Activated naive CD4-positive, alpha-beta T cell treated with anti-CD3 and anti-CD28 coated beads for 36 hours (primary cell): ENCODE measurements at regions not wholly inside any gene's neighbourhood (a gene's known extent, or its start where the extent isn't known, plus 50 kb on each side); places are given as distances from the start of the nearest gene placed in this dataset.

Source experiments
- CTCF ChIA-PET: fragments of 350-600 bp; sonication (Branson Sonifier 250); formaldehyde crosslinking; loops from one replicate; lab custom pipeline; 2021; ENCODE audit warnings: antibody characterized with exemption; lab: Charles Lee
- DNase-seq: peaks from one replicate; pipeline ENCODE4 v3.0.0-alpha.2; 2020
- H3K27ac Mint-ChIP-seq: one replicate; pipeline ENCODE4 v1.8.0; 2021; ENCODE audit warnings: mild to moderate bottlenecking, mixed read lengths
- H3K27me3 Mint-ChIP-seq: one replicate; pipeline ENCODE4 v1.8.0; 2021; ENCODE audit warnings: low read depth, mixed read lengths
- H3K36me3 Mint-ChIP-seq: one replicate; pipeline ENCODE4 v1.8.0; 2021; ENCODE audit warnings: low read depth, mixed read lengths
- H3K4me1 Mint-ChIP-seq: one replicate; pipeline ENCODE4 v1.8.0; 2021; ENCODE audit warnings: low read depth, mixed read lengths
- H3K4me3 Mint-ChIP-seq: one replicate; pipeline ENCODE4 v1.8.0; 2021; ENCODE audit warnings: mild to moderate bottlenecking, moderate library complexity, mixed read lengths
- H3K9me3 Mint-ChIP-seq: one replicate; pipeline ENCODE4 v1.8.0; 2021; ENCODE audit warnings: mixed read lengths
- intact Hi-C: fragments of 100-400 bp; cut with micrococcal nuclease; formaldehyde crosslinking; loops from one replicate; pipeline ENCODE4 v1.15.1; 2023

GRCh38 chr4:11748164-11748872 is 319.6 kb upstream of the HS3ST1 start:
- Mint-ChIP-seq H3K27me3 (peaks cover 22% of the 10 kb centered on the region), H3K9me3 (peaks cover 4% of the 10 kb centered on the region), H3K36me3 (peaks cover 2% of the 10 kb centered on the region), H3K4me1 (no peaks in the 10 kb centered on the region), H3K27ac (no peak overlapping the region), H3K4me3 (no peak overlapping the region)
- intact Hi-C loops: no loop called here
- CTCF ChIA-PET: no interaction called here
- DNase-seq: no peak

- CTCF ChIA-PET: no interaction called here
- Mint-ChIP-seq H3K27ac (no peak overlapping the region), H3K4me1 (no peaks in the 10 kb centered on the region)
Measured at GRCh38 chr4:11746734-11747133, 318.0 kb upstream of the HS3ST1 start.

GRCh38 chr4:11743976-11744375 is 315.3 kb upstream of the HS3ST1 start:
- Mint-ChIP-seq H3K27ac (no peak overlapping the region), H3K27me3 (peaks cover 9% of the 10 kb centered on the region), H3K9me3 (no peaks in the 10 kb centered on the region), H3K4me3 (no peak overlapping the region), H3K4me1 (no peaks in the 10 kb centered on the region), H3K36me3 (no peaks in the 10 kb centered on the region)
- CTCF ChIA-PET: no interaction called here
- DNase-seq: no peak
- intact Hi-C loops: no loop called here

More at GRCh38 chr4:11746734-11747133, 318.0 kb upstream of the HS3ST1 start:
- peaks cover 3% of the 10 kb centered on the region for H3K9me3 Mint-ChIP-seq
- H3K27me3 Mint-ChIP-seq: peaks cover 16% of the 10 kb centered on the region
- no peak overlapping the region for H3K4me3 Mint-ChIP-seq
- H3K36me3 Mint-ChIP-seq: no peaks in the 10 kb centered on the region
- no peak for DNase-seq
- intact Hi-C loops: no loop called here

- H3K27me3 Mint-ChIP-seq: peaks cover 12% of the 10 kb centered on the region
- intact Hi-C loops: no loop called here
- H3K9me3 Mint-ChIP-seq: no peaks in the 10 kb centered on the region
- CTCF ChIA-PET: no interaction called here
- H3K4me3 Mint-ChIP-seq: no peak overlapping the region
- H3K27ac Mint-ChIP-seq: no peak overlapping the region
- no peaks in the 10 kb centered on the region for H3K4me1 Mint-ChIP-seq
- H3K36me3 Mint-ChIP-seq: no peaks in the 10 kb centered on the region
- no peak for DNase-seq
Measured at GRCh38 chr4:11743236-11743635, 314.5 kb upstream of the HS3ST1 start.

GRCh38 chr4:11741190-11741652 is 312.5 kb upstream of the HS3ST1 start:
- Mint-ChIP-seq H3K27me3 (peaks cover 14% of the 10 kb centered on the region), H3K9me3 (no peaks in the 10 kb centered on the region), H3K4me1 (no peaks in the 10 kb centered on the region), H3K4me3 (no peak overlapping the region), H3K27ac (no peak overlapping the region), H3K36me3 (no peaks in the 10 kb centered on the region)
- CTCF ChIA-PET: no interaction called here
- intact Hi-C loops: no loop called here
- no peak for DNase-seq

- H3K36me3 Mint-ChIP-seq: no peaks in the 10 kb centered on the region
- H3K27me3 Mint-ChIP-seq: peaks cover 9% of the 10 kb centered on the region
- DNase-seq: no peak
- CTCF ChIA-PET: no interaction called here
- no peak overlapping the region for H3K27ac Mint-ChIP-seq
- intact Hi-C loops: no loop called here
- H3K9me3 Mint-ChIP-seq: no peaks in the 10 kb centered on the region
- no peak overlapping the region for H3K4me3 Mint-ChIP-seq
- H3K4me1 Mint-ChIP-seq: no peaks in the 10 kb centered on the region
Measured at GRCh38 chr4:11739992-11740391, 311.3 kb upstream of the HS3ST1 start.

- CTCF ChIA-PET: no interaction called here
- intact Hi-C loops: no loop called here
- H3K27ac Mint-ChIP-seq: no peak overlapping the region
Measured at GRCh38 chr4:11736978-11737377, 308.3 kb upstream of the HS3ST1 start.

GRCh38 chr4:11735651-11736050 is 307.0 kb upstream of the HS3ST1 start:
- H3K4me3 Mint-ChIP-seq: no peak overlapping the region
- H3K9me3 Mint-ChIP-seq: no peaks in the 10 kb centered on the region
- H3K27ac Mint-ChIP-seq: no peak overlapping the region
- no peaks in the 10 kb centered on the region for H3K4me1 Mint-ChIP-seq
- CTCF ChIA-PET: no interaction called here
- intact Hi-C loops: no loop called here
- DNase-seq: no peak
- peaks cover 4% of the 10 kb centered on the region for H3K27me3 Mint-ChIP-seq
- H3K36me3 Mint-ChIP-seq: no peaks in the 10 kb centered on the region

More at GRCh38 chr4:11736978-11737377, 308.3 kb upstream of the HS3ST1 start:
- H3K4me1 Mint-ChIP-seq: no peaks in the 10 kb centered on the region
- DNase-seq: no peak
- H3K4me3 Mint-ChIP-seq: no peak overlapping the region
- H3K27me3 Mint-ChIP-seq: peaks cover 4% of the 10 kb centered on the region
- H3K36me3 Mint-ChIP-seq: no peaks in the 10 kb centered on the region
- no peaks in the 10 kb centered on the region for H3K9me3 Mint-ChIP-seq

- intact Hi-C loops: no loop called here
- H3K9me3 Mint-ChIP-seq: no peaks in the 10 kb centered on the region
- no peak overlapping the region for H3K4me3 Mint-ChIP-seq
- no peak overlapping the region for H3K27ac Mint-ChIP-seq
- no peaks in the 10 kb centered on the region for H3K4me1 Mint-ChIP-seq
- no peaks in the 10 kb centered on the region for H3K36me3 Mint-ChIP-seq
- no peak for DNase-seq
- peaks cover 2% of the 10 kb centered on the region for H3K27me3 Mint-ChIP-seq
- CTCF ChIA-PET: no interaction called here
Measured at GRCh38 chr4:11732155-11732554, 303.5 kb upstream of the HS3ST1 start.

- CTCF ChIA-PET: interaction anchor here (0.8 kb wide), 1 partner anchor 23 kb away, joined by 3 read pairs; no protein-coding TSS in a partner anchor
- Mint-ChIP-seq H3K27ac (no peak overlapping the region), H3K27me3 (no peaks in the 10 kb centered on the region), H3K4me3 (no peak overlapping the region), H3K9me3 (no peaks in the 10 kb centered on the region), H3K36me3 (no peaks in the 10 kb centered on the region), H3K4me1 (no peaks in the 10 kb centered on the region)
- no peak for DNase-seq
- intact Hi-C loops: no loop called here
Measured at GRCh38 chr4:11730545-11730944, 301.9 kb upstream of the HS3ST1 start.

GRCh38 chr4:11729548-11729947 is 300.9 kb upstream of the HS3ST1 start:
- Mint-ChIP-seq H3K4me3 (no peak overlapping the region), H3K4me1 (no peaks in the 10 kb centered on the region), H3K27me3 (no peaks in the 10 kb centered on the region), H3K9me3 (no peaks in the 10 kb centered on the region), H3K36me3 (no peaks in the 10 kb centered on the region), H3K27ac (no peak overlapping the region)
- intact Hi-C loops: no loop called here
- no peak for DNase-seq
- CTCF ChIA-PET: interaction anchor here (0.7 to 0.8 kb wide), 2 partner anchors 22 to 275 kb away, joined by 3 to 4 read pairs; no protein-coding TSS in a partner anchor

- peaks cover 5% of the 10 kb centered on the region for H3K27me3 Mint-ChIP-seq
- H3K9me3 Mint-ChIP-seq: no peaks in the 10 kb centered on the region
- H3K4me1 Mint-ChIP-seq: no peaks in the 10 kb centered on the region
- H3K27ac Mint-ChIP-seq: no peak overlapping the region
- intact Hi-C loops: no loop called here
- no peak for DNase-seq
- no peaks in the 10 kb centered on the region for H3K36me3 Mint-ChIP-seq
- CTCF ChIA-PET: interaction anchor here (0.6 to 0.7 kb wide), 2 partner anchors 54 to 190 kb away, joined by 3 to 5 read pairs; no protein-coding TSS in a partner anchor
- no peak overlapping the region for H3K4me3 Mint-ChIP-seq
Measured at GRCh38 chr4:11727903-11728564, 299.3 kb upstream of the HS3ST1 start.

- CTCF ChIA-PET: interaction anchor here (0.7 kb wide), 1 partner anchor 1636 kb away, joined by 3 read pairs; no protein-coding TSS in a partner anchor
- Mint-ChIP-seq H3K4me3 (no peak overlapping the region), H3K4me1 (no peaks in the 10 kb centered on the region), H3K27ac (no peak overlapping the region), H3K36me3 (no peaks in the 10 kb centered on the region), H3K9me3 (no peaks in the 10 kb centered on the region), H3K27me3 (peaks cover 12% of the 10 kb centered on the region)
- DNase-seq: no peak
- intact Hi-C loops: no loop called here
Measured at GRCh38 chr4:11724731-11725130, 296.0 kb upstream of the HS3ST1 start.
